AG09319 (cell line): ENCODE measurements at regions not wholly inside any gene's neighbourhood (a gene's known extent, or its start where the extent isn't known, plus 50 kb on each side); places are given as distances from the start of the nearest gene placed in this dataset.

ENCODE experiments used
- DNase-seq: peaks from one replicate; pipeline ENCODE4 v3.0.0-alpha.2; 2010; ENCODE audit warnings: low read depth; ENCODE audit errors: extremely low read depth
- CTCF ChIP-seq: IDR thresholded peaks from 2 replicates; pipeline ENCODE4 v1.5.1; 2011; ENCODE audit warnings: low read depth, mild to moderate bottlenecking, inconsistent platforms, low read length, moderate library complexity

GRCh38 chr3:193768070-193768394 is 175.0 kb downstream of the OPA1 start:
- no peak for TF ChIP-seq CTCF
- no peak for DNase-seq

DNA sequence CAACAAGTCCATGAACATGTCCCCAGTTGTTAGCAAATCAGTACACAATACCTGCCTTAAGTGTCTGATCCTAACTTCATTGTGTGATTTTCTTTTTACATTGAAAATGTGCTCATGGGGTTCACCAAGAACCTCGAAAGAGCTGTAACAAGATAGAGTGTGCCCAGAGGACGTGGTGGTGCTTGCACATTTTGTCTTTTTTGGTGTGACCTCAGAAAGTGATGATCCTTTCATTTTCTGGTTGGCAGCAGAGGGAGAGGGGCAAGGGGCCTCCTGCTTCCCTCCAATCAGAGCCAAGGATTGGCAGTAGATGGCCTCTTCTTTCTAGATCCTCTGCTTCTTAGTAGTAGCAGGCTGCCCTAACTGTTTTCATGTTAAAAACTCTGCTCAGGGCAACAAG is 176.4 kb downstream of the OPA1 start:
- DNase-seq = no peak
- no peak for TF ChIP-seq CTCF

- TF ChIP-seq CTCF = no peak
- DNase-seq = no peak
These were observed 178.1 kb downstream of the OPA1 start for GRCh38 chr3:193771011-193771652.

DNA sequence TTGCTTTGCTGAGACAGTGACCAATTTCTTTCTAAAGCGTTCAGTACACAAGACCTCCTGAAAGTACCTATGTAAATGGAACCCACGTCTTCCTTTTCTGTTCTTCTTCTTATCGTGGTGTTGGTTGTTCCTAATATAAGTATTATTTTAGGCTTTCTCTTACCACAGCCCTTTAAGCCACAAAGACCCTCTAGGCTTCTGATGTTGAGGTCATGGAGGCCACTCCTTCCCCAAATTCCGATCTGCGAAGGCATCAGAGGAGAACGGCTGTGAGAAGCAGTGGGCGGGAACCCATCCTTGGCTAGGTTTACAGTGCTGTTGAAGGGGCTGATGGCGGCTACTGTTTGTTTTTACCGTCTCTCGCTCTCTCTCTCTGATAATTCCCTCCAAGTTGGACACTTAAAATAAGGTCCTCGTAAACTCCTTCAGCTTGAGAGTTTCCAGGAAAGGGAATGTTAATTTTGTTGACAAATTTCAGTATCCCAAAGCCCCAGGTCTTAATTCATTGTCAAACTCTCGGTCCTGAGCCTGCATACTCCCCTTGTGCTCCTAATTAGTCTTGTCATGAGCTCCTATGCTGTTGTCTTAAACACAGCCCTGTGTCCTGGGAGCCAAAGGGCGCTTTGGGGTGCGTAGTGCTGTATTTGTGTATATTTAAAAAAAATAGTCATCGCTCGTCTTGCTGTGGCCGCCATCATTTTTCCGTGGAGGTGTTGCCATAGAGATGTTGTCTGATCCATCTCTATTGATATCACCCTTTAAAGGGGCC is 178.8 kb downstream of the OPA1 start:
- no peak for DNase-seq
- no peak for TF ChIP-seq CTCF

DNA sequence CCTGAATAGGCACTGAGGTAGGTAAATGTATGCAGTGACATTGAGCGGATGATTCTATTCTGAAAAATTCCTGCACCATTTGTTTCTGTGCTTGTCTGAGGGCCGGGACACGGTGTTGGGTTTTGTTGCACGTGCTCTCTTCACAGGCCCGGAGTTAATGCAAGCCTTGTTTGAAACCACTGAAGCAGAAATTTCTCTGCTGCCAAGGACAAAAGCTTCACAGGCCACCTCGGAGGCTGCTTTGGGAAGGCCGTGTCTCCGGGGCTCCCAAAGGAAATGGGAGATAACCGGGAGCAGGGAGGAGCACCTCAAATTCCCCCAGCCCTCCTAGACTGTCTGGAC is 179.4 kb downstream of the OPA1 start:
- TF ChIP-seq CTCF = no peak
- DNase-seq = no peak

GRCh38 chr3:193773266-193774220 is 180.5 kb downstream of the OPA1 start:
- DNase-seq = no peak
- no peak for TF ChIP-seq CTCF
